ENCODE measurements at regions not wholly inside any gene's neighbourhood (a gene's known extent, or its start where the extent isn't known, plus 50 kb on each side); places are given as distances from the start of the nearest gene placed in this dataset.

DNA sequence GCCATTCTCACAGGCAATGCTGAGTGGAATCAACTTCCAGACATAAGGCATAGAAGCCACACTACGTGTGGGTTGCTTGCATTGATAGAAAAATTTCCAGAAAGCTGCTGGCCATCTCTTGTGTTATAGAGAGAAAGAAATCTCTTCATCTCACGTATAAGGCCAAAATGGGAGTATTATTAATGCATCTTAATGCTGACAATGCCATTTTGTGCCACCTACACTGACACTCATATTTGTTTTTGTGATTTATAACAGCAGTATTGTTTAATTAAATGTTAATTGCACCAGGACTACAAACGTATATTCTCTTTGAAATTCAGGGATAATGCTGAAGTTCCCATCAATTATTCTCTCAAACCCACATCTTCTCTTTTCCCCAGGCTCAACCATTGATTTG, 56.1 kb upstream of the TMEM132D start:
- Histone ChIP-seq H3K27ac (replicated peaks) (no peak overlapping the region), H3K27me3 (ENCODE audit: low read depth) (peaks cover 26% of the 10 kb centered on the region), H3K36me3 (no peaks in the 10 kb centered on the region), H3K4me3 (no peak overlapping the region), H3K9me3 (replicated peaks) (peaks cover 3% of the 10 kb centered on the region), H3K4me1 (no peaks in the 10 kb centered on the region)
- TF ChIP-seq, protein P1, sequence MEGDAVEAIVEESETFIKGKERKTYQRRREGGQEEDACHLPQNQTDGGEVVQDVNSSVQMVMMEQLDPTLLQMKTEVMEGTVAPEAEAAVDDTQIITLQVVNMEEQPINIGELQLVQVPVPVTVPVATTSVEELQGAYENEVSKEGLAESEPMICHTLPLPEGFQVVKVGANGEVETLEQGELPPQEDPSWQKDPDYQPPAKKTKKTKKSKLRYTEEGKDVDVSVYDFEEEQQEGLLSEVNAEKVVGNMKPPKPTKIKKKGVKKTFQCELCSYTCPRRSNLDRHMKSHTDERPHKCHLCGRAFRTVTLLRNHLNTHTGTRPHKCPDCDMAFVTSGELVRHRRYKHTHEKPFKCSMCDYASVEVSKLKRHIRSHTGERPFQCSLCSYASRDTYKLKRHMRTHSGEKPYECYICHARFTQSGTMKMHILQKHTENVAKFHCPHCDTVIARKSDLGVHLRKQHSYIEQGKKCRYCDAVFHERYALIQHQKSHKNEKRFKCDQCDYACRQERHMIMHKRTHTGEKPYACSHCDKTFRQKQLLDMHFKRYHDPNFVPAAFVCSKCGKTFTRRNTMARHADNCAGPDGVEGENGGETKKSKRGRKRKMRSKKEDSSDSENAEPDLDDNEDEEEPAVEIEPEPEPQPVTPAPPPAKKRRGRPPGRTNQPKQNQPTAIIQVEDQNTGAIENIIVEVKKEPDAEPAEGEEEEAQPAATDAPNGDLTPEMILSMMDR (IDR thresholded peaks at IDR 0.05; ENCODE audit: borderline replicate concordance): no peak
- no peak for DNase-seq
- intact Hi-C loops (cut with micrococcal nuclease): no loop called here

DNA sequence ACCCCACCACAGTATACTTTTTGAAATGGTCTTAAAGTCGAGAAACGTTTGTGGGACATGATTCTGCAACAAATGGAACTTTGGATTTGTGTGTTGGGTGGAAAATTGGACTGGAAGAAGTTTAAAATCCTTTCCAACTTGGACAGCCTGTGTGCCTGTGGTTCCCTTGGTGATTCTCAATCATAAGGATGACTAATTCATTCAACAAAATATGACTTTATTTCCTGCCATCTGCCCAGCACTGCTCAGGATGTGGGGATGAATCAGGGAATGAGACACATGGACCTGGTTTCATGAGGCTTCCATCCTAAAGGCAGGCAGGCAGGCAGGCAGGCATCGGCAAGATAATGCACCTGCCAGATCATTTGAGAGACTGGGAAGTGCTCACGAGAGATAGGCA, 57.3 kb upstream of the TMEM132D start:
- Histone ChIP-seq H3K4me1 (no peaks in the 10 kb centered on the region), H3K27me3 (ENCODE audit: low read depth) (peaks cover 37% of the 10 kb centered on the region), H3K36me3 (no peaks in the 10 kb centered on the region), H3K4me3 (no peak overlapping the region), H3K9me3 (replicated peaks) (peaks cover 12% of the 10 kb centered on the region), H3K27ac (replicated peaks) (no peak overlapping the region)
- no peak for DNase-seq
- intact Hi-C loops (cut with micrococcal nuclease): no loop called here
- TF ChIP-seq, protein P1 (IDR thresholded peaks at IDR 0.05; ENCODE audit: borderline replicate concordance): no peak

DNA sequence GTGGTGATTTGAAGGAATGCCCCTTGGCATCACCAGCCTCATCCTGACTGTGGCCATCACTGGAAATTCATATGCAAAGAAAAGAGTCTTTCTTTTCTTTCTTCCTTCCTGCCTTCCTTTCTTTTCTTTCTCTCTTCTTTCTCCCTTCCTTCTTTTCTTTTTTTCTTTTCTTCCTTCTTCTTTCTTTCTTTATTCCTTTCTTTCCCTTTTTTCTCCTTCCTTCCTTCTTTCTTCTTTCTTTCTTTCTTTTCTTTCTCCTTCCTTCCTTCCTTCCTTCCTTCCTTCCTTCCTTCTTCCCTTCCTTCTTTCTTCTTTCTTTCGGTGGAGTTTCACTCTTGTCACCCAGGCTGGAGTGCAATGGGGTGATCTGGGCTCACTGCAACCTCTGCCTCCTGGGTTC, 58.0 kb upstream of the TMEM132D start:
- Histone ChIP-seq H3K27ac (replicated peaks) (no peak overlapping the region), H3K9me3 (replicated peaks) (peaks cover 12% of the 10 kb centered on the region), H3K36me3 (no peaks in the 10 kb centered on the region), H3K4me1 (no peaks in the 10 kb centered on the region), H3K4me3 (no peak overlapping the region), H3K27me3 (ENCODE audit: low read depth) (peaks cover 40% of the 10 kb centered on the region)
- no peak for DNase-seq
- intact Hi-C loops (cut with micrococcal nuclease): no loop called here
- TF ChIP-seq, protein P1 (IDR thresholded peaks at IDR 0.05; ENCODE audit: borderline replicate concordance): no peak

DNA sequence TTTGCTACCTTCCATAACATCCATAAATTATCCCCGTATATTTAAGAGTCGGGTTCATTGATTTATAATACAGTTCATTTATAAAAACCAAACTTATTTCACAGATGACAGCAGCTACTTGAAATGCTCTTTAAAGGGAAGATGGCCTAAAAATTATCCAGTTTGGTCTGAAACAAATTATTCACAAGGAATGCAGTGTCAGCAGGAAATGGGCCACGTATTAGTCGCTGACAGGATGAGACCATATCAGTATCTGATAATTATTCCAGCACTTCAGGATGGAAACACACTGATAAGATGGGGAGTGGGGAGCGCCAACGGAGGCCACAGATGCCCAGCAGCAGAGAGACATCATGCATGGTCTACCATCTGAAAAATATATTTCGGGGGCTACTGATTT, 60.5 kb upstream of the TMEM132D start:
- H3K36me3 ChIP-seq: no peaks in the 10 kb centered on the region
- peaks cover 18% of the 10 kb centered on the region for H3K9me3 ChIP-seq (replicated peaks)
- TF ChIP-seq, protein P1 (IDR thresholded peaks at IDR 0.05; ENCODE audit: borderline replicate concordance): no peak
- intact Hi-C loops (cut with micrococcal nuclease): no loop called here
- no peak overlapping the region for H3K27ac ChIP-seq (replicated peaks)
- no peaks in the 10 kb centered on the region for H3K4me1 ChIP-seq
- no peak for DNase-seq
- peaks cover 40% of the 10 kb centered on the region for H3K27me3 ChIP-seq (ENCODE audit: low read depth)
- no peak overlapping the region for H3K4me3 ChIP-seq

DNA sequence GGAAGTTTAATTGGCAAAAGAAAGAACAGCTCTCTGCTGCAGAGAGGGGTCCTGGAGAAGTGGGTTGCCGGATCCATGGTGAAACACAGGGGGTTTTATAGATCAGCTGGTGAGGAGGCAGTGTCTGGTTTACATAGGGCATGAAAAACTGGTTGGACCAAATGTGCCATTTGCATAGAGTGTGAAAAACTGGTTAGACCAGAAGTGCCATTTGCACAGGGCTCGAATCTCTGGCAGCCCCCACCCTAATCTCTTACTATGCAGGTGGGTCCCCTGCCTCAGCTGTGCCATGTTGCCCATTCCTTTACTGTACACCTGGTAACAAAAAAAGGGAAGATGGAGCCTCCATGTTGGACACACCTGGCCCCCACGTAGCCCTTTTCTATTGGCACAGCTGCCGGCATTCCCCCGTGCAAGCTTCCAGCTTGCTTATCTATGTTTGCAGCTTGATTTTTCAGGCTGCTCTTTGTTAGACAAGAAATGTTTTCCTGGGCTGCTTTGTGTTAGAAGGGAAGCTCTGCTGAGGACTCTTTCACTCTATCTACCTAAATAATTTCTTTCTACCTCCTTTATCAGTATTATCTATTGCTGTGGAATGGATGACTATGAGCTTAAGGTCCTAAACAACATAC, 61.1 kb upstream of the TMEM132D start:
- intact Hi-C loops (cut with micrococcal nuclease): no loop called here
- Histone ChIP-seq H3K27ac (replicated peaks) (no peak overlapping the region), H3K9me3 (replicated peaks) (peaks cover 24% of the 10 kb centered on the region), H3K27me3 (ENCODE audit: low read depth) (peaks cover 41% of the 10 kb centered on the region), H3K4me1 (no peaks in the 10 kb centered on the region), H3K4me3 (no peak overlapping the region), H3K36me3 (no peaks in the 10 kb centered on the region)
- no peak for DNase-seq
- TF ChIP-seq, protein P1 (IDR thresholded peaks at IDR 0.05; ENCODE audit: borderline replicate concordance): no peak
